K562 (cell line): ENCODE measurements at regions not wholly inside any gene's neighbourhood (a gene's known extent, or its start where the extent isn't known, plus 50 kb on each side); places are given as distances from the start of the nearest gene placed in this dataset.

Experiments used
- ATAC-seq: fragments of 200-7000 bp; cut with Tn5 transposase; 3 replicates; pipeline ENCODE4 v1.9.1; 2020; ENCODE audit warnings: moderate library complexity
- BruUV-seq: library from RNA; stranded (reverse); fragments of 400-500 nt; replicated peaks from 2 replicates; lab custom pipeline; 2021; lab: Mats Ljungman, UMichigan
- CTCF ChIA-PET: fragments of 300-600 bp; formaldehyde crosslinking; extraction: SDS; loops from one replicate; lab custom pipeline; 2021; ENCODE audit warnings: low intra/inter-chr PET ratio; lab: Yijun Ruan, JAX
- POLR2A ChIA-PET: fragments of 300-600, 350-650 bp; sonication (Branson Sonifier 250); formaldehyde crosslinking; extraction: SDS; loops from one replicate; lab custom pipeline; 2021; ENCODE audit warnings: antibody characterized with exemption, inconsistent platforms; lab: Yijun Ruan, JAX
- DNase-seq, 4 experiments: peaks; one replicate each; pipeline versions ENCODE4 v3.0.0 to v3.0.0-alpha.2; 2011 to 2018; ENCODE audit warnings: low spot score in 3 of 4, mixed read lengths in 3 of 4; ENCODE audit errors: extremely low read depth in 1 of 4
- FAIRE-seq: peaks from 2 replicates; lab custom pipeline; 2011; peaks lifted over from hg19 to GRCh38; lab: Jason Lieb, UNC
- H2AFZ ChIP-seq: 2 replicates; pipeline ENCODE4 v1.6.0; 2011; ENCODE audit warnings: low read depth, low read length, control low read depth, inconsistent platforms
- H3K27ac ChIP-seq: fragments of 200-600 bp; 3 replicates; pipeline ENCODE4 v1.8.0; 2011; ENCODE audit warnings: low read depth, mild to moderate bottlenecking, control low read depth, inconsistent platforms, low read length, moderate library complexity, mixed read lengths; ENCODE audit errors: extremely low read depth
- H3K27me3 ChIP-seq, 2 experiments: fragments of 300-600 bp in 1 of 2; 2 replicates in 1 of 2; 3 replicates in 1 of 2; pipeline versions ENCODE4 v1.6.0 to v1.8.0; 2011; ENCODE audit warnings: inconsistent platforms in 2 of 2, low read length in 2 of 2, mild to moderate bottlenecking in 1 of 2, mixed read lengths in 1 of 2, moderate library complexity in 1 of 2; ENCODE audit not compliant: control insufficient read depth in 2 of 2, insufficient read depth in 2 of 2
- H3K36me3 ChIP-seq: fragments of 300-600 bp; 3 replicates; pipeline ENCODE4 v1.8.0; 2011; ENCODE audit warnings: mild to moderate bottlenecking, low read length, inconsistent platforms; ENCODE audit not compliant: control insufficient read depth, insufficient read depth
- H3K4me1 ChIP-seq, 2 experiments: fragments of 200-600 bp in 1 of 2; replicated peaks in 1 of 2; 2 replicates in 1 of 2; 3 replicates in 1 of 2; pipeline versions ENCODE4 v1.5.1 to v1.8.0; 2011; ENCODE audit warnings: inconsistent platforms in 2 of 2, low read length in 2 of 2, mild to moderate bottlenecking in 1 of 2, mixed read lengths in 1 of 2, moderate library complexity in 1 of 2; ENCODE audit not compliant: control insufficient read depth in 2 of 2, insufficient read depth in 2 of 2
- H3K4me2 ChIP-seq: 2 replicates; pipeline ENCODE4 v1.6.1; 2011; ENCODE audit warnings: low read length, control low read depth, inconsistent platforms, mixed read lengths; ENCODE audit not compliant: insufficient read depth
- H3K4me3 ChIP-seq: fragments of 200-600 bp; sonication (generic), shearing (Covaris generic); 2 replicates; pipeline ENCODE4 v1.5.1; 2016; ENCODE audit warnings: control low read depth, inconsistent platforms
- H3K79me2 ChIP-seq: fragments of 200-600 bp; 3 replicates; pipeline ENCODE4 v1.8.0; 2011; ENCODE audit warnings: low read length, inconsistent platforms; ENCODE audit not compliant: control insufficient read depth, insufficient read depth
- H3K9ac ChIP-seq, 2 experiments: 2 replicates each; pipeline versions ENCODE4 v1.6.0 to v1.6.1; 2011; ENCODE audit warnings: low read depth in 2 of 2, low read length in 2 of 2, control low read depth in 1 of 2, inconsistent platforms in 1 of 2, mild to moderate bottlenecking in 1 of 2, mixed read lengths in 1 of 2; ENCODE audit not compliant: insufficient read depth in 1 of 2
- H3K9me1 ChIP-seq: one replicate; pipeline ENCODE4 v1.6.0; 2011; ENCODE audit warnings: inconsistent platforms, mild to moderate bottlenecking, low read length, moderate library complexity; ENCODE audit not compliant: control insufficient read depth, insufficient read depth
- H3K9me3 ChIP-seq: replicated peaks from 2 replicates; pipeline ENCODE4 v1.5.1; 2011; ENCODE audit warnings: low read depth, low read length, inconsistent platforms; ENCODE audit not compliant: control insufficient read depth, insufficient read depth
- H4K20me1 ChIP-seq: replicated peaks from 2 replicates; pipeline ENCODE4 v1.6.1; 2011; ENCODE audit warnings: low read length, inconsistent platforms, mixed read lengths; ENCODE audit not compliant: control insufficient read depth, insufficient read depth
- BCOR ChIP-seq: fragments of 450-650 bp; IDR thresholded peaks from 2 replicates; pipeline ENCODE4 v1.6.1; 2016
- CBX5 ChIP-seq: IDR thresholded peaks from 2 replicates; pipeline ENCODE4 v1.6.1; 2014; ENCODE audit warnings: low read depth, borderline replicate concordance
- COPS2 ChIP-seq: fragments of 450-650 bp; conservative IDR thresholded peaks from 2 replicates; pipeline ENCODE4 v1.6.1; 2016; ENCODE audit warnings: mild to moderate bottlenecking, moderate library complexity
- CSDE1 ChIP-seq, 2 experiments: fragments of 450-650 bp; IDR thresholded peaks; 2 replicates each; pipeline ENCODE4 v1.6.1; 2016; ENCODE audit warnings: mild to moderate bottlenecking in 1 of 2
- HMGXB4 ChIP-seq: sonication (generic); formaldehyde crosslinking; IDR thresholded peaks from 2 replicates; pipeline ENCODE4 v1.8.1; 2023; ENCODE audit warnings: mild to moderate bottlenecking, missing genetic modification reagents
- JUNB ChIP-seq: fragments of 450-650 bp; formaldehyde crosslinking; conservative IDR thresholded peaks from 2 replicates; pipeline ENCODE4 v1.4.0; 2020; ENCODE audit warnings: mild to moderate bottlenecking
- KDM1A ChIP-seq, 2 experiments: fragments of 450-650 bp; IDR thresholded peaks; 2 replicates each; pipeline ENCODE4 v1.6.1; 2016; ENCODE audit warnings: mild to moderate bottlenecking in 2 of 2
- NFATC3 ChIP-seq: fragments of 450-650 bp; IDR thresholded peaks from 2 replicates; pipeline ENCODE4 v1.6.1; 2017; ENCODE audit warnings: mild to moderate bottlenecking
- RBM34 ChIP-seq: fragments of 200-400 bp; formaldehyde crosslinking; IDR thresholded peaks from 2 replicates; pipeline ENCODE4 v1.6.1; 2018; ENCODE audit warnings: low read length, borderline replicate concordance; ENCODE audit not compliant: insufficient read depth
- SRSF7 ChIP-seq: fragments of 200-400 bp; formaldehyde crosslinking; optimal IDR thresholded peaks from 2 replicates; pipeline ENCODE3; 2017; ENCODE audit warnings: mild to moderate bottlenecking, low read depth, low read length
- TRIM24 ChIP-seq, 2 experiments: fragments of 450-650 bp; IDR thresholded peaks; 2 replicates each; pipeline ENCODE4 v1.6.1; 2016
- ZBTB33 ChIP-seq: sonication (generic); formaldehyde crosslinking; IDR thresholded peaks from 2 replicates; pipeline ENCODE4 v1.8.1; 2023; ENCODE audit warnings: mild to moderate bottlenecking, missing genetic modification reagents
- ZFPM2 ChIP-seq: fragments of 250-450 bp; sonication (Bioruptor Pico); IDR thresholded peaks from 2 replicates; pipeline ENCODE4 v1.5.1; 2022; ENCODE audit warnings: mild to moderate bottlenecking
- ZNF3 ChIP-seq: fragments of 250-450 bp; sonication (Bioruptor Pico); IDR thresholded peaks from 2 replicates; pipeline ENCODE4 v1.5.0; 2021; ENCODE audit warnings: mild to moderate bottlenecking, moderate library complexity
- ZNF431 ChIP-seq: sonication (generic); formaldehyde crosslinking; IDR thresholded peaks from 2 replicates; pipeline ENCODE4 v1.8.0; 2022; ENCODE audit warnings: mild to moderate bottlenecking, missing genetic modification reagents
- ZNF57 ChIP-seq: fragments of 450-650 bp; formaldehyde crosslinking; IDR thresholded peaks from 2 replicates; pipeline ENCODE4 v1.4.0; 2020; ENCODE audit warnings: mild to moderate bottlenecking, moderate library complexity
- ZNF76 ChIP-seq: fragments of 250-450 bp; sonication (Bioruptor Pico); IDR thresholded peaks from 2 replicates; pipeline ENCODE4 v1.4.0; 2020; ENCODE audit warnings: mild to moderate bottlenecking, moderate library complexity, borderline replicate concordance
- ZNF766 ChIP-seq: fragments of 200-800 bp; sonication (Bioruptor generic); conservative IDR thresholded peaks from 2 replicates; pipeline ENCODE4 v1.6.1; 2016; ENCODE audit warnings: missing genetic modification characterization, missing compliant biosample characterization
- WGBS: fragments of 100-300 bp; shearing (Covaris generic); methylation state at CpG from one replicate; pipeline ENCODE4 v1.1.6; 2016; ENCODE audit warnings: low coverage, mixed read lengths; ENCODE audit not compliant: insufficient coverage; ENCODE audit errors: missing lambda C conversion rate; 5-methylcytosine and 5-hydroxymethylcytosine counted together
- in situ Hi-C: fragments of 300-500 bp; cut with MboI; formaldehyde crosslinking; loops from 4 replicates; pipeline ENCODE4 v1.15.0; 2018; ENCODE audit warnings: inconsistent platforms, mixed read lengths
- intact Hi-C: fragments of 100-400 bp; cut with micrococcal nuclease; formaldehyde crosslinking; loops from 2 replicates; pipeline ENCODE4 v1.14.2; 2022

- TF ChIP-seq COPS2 (no peak), NFATC3 (no peak), ZFPM2 (CRISPR knock-in tag) (no peak), ZNF57 (no peak), CBX5 (no peak), ZNF431 (CRISPR knock-in tag) (no peak), SRSF7 (no peak)
- TF ChIP-seq, all 486 proteins: peak for 0
Measured at GRCh38 chr1:209368864-209369598, 214.5 kb upstream of the CAMK1G start (continued).

- in situ Hi-C loops (no loop called here), intact Hi-C loops (no loop called here)
- no peaks in the 10 kb centered on the region for H4K20me1 ChIP-seq
- POLR2A ChIA-PET = interaction anchor here (0.8 kb wide), 1 partner anchor 9 kb away, joined by 3 read pairs; no protein-coding TSS in a partner anchor
- no peak overlapping the region for H3K4me2 ChIP-seq
- H3K79me2 ChIP-seq = no peaks in the 10 kb centered on the region
- WGBS = 0% methylated on average over 6 of the region's 6 CpGs
- FAIRE-seq = no peak
- H3K27me3 ChIP-seq = no peaks in the 10 kb centered on the region
- DNase-seq = no peak
- CTCF ChIA-PET = no interaction called here
- no peak overlapping the region for H2AFZ ChIP-seq
- H3K4me1 ChIP-seq = no peaks in the 10 kb centered on the region
- BruUV-seq = no TSS peak
- no peak for ATAC-seq
- H3K27ac ChIP-seq = no peak overlapping the region
- TF ChIP-seq JUNB (CRISPR knock-in tag) (no peak), RBM34 (no peak), HMGXB4 (CRISPR knock-in tag) (no peak), CBX5 (no peak), ZNF76 (CRISPR knock-in tag) (no peak), BCOR (no peak), CSDE1 (IDR thresholded peaks at IDR 0.05) (no peak), ZBTB33 (CRISPR knock-in tag) (no peak), TRIM24 (IDR thresholded peaks at IDR 0.05) (no peak), KDM1A (IDR thresholded peaks at IDR 0.05) (no peak), ZNF766 (no peak), ZNF3 (CRISPR knock-in tag) (no peak)
- H3K36me3 ChIP-seq = no peaks in the 10 kb centered on the region
- no peak overlapping the region for H3K9ac ChIP-seq
- H3K9me3 ChIP-seq = no peaks in the 10 kb centered on the region
- no peaks in the 10 kb centered on the region for H3K9me1 ChIP-seq
- H3K4me3 ChIP-seq = no peak overlapping the region
Measured at GRCh38 chr1:209370241-209370995, 213.1 kb upstream of the CAMK1G start.
